Esophagus squamous epithelium (tissue), 5 donors: ENCODE measurements at regions not wholly inside any gene's neighbourhood (a gene's known extent, or its start where the extent isn't known, plus 50 kb on each side); places are given as distances from the start of the nearest gene placed in this dataset.
"Not testable (repeated sequence)": the region's sequence is repeated elsewhere in the genome, so short reads cannot be mapped to it uniquely, and the experiment has no call there.

ENCODE experiments used
- DNase-seq: peaks from one replicate; lab custom pipeline; 2025; lab: John Stamatoyannopoulos, UW
- H3K27ac ChIP-seq, 4 donors: fragments of 200-600 bp; sonication (generic); one replicate each; pipeline ENCODE4 v1.5.1; 2016 to 2019; ENCODE audit warnings: mild to moderate bottlenecking in 1 of 4
- H3K27me3 ChIP-seq, 4 donors: fragments of 200-600 bp; sonication (generic); 1 replicate in 3 of 4; 2 replicates in 1 of 4; pipeline versions ENCODE4 v1.5.1 to v1.6.0; 2017 to 2021; ENCODE audit warnings: antibody characterized with exemption in 1 of 4
- H3K36me3 ChIP-seq, 3 donors: fragments of 200-600 bp; sonication (generic); one replicate each; pipeline ENCODE4 v1.5.1; 2016 to 2019
- H3K4me1 ChIP-seq, 3 donors: fragments of 200-600 bp; sonication (generic); one replicate each; pipeline ENCODE4 v1.5.1; 2017 to 2019
- H3K4me3 ChIP-seq, 4 donors: fragments of 200-600 bp; sonication (generic); 1 replicate in 3 of 4; 2 replicates in 1 of 4; pipeline ENCODE4 v1.5.1; 2016 to 2019; ENCODE audit warnings: mild to moderate bottlenecking in 2 of 4, moderate library complexity in 1 of 4
- H3K9me3 ChIP-seq, 3 donors: fragments of 200-600 bp; sonication (generic); one replicate each; pipeline ENCODE4 v1.5.1; 2016 to 2019
- CTCF ChIP-seq, 6 experiments: fragments of 450-650 bp in 4 of 6; fragments of 200-600 bp in 2 of 6; sonication (generic) in 2 of 6; IDR thresholded peaks; one replicate each; pipeline ENCODE4 v1.5.1; 2016 to 2019; ENCODE audit warnings: antibody characterized with exemption in 6 of 6, mild to moderate bottlenecking in 4 of 6, moderate library complexity in 4 of 6
- POLR2A ChIP-seq, 4 donors: fragments of 450-650 bp; IDR thresholded peaks; one replicate each; pipeline ENCODE4 v1.6.1; 2017; ENCODE audit warnings: antibody characterized with exemption in 4 of 4, mild to moderate bottlenecking in 4 of 4, moderate library complexity in 3 of 4
- WGBS, 2 donors: methylation state at CpG; one replicate each; pipeline ENCODE4 v1.1.5; 2018; 5-methylcytosine and 5-hydroxymethylcytosine counted together
- intact Hi-C: fragments of 100-400 bp; cut with DNase I; formaldehyde crosslinking; loops from one replicate; pipeline ENCODE4 v1.15.0; 2022
- donor health status: DM: yes; HTN: yes; CAD: no.

- Histone ChIP-seq H3K27me3 (no peaks in the 10 kb centered on the region), H3K36me3 (no peaks in the 10 kb centered on the region), H3K4me1 (no peaks in the 10 kb centered on the region), H3K4me3 (no peak overlapping the region), H3K9me3 (no peaks in the 10 kb centered on the region), H3K27ac (no peak overlapping the region)
- intact Hi-C loops = no loop called here
- WGBS, 2 donors = 43 to 51% methylated on average over 4 of the region's 4 CpGs
- DNase-seq = no peak
- TF ChIP-seq CTCF (IDR thresholded peaks at IDR 0.05) = no peak
- no peak for TF ChIP-seq POLR2A (IDR thresholded peaks at IDR 0.05)
Measured at GRCh38 chr5:9761706-9762105, 131.6 kb upstream of the TAS2R1 start.

GRCh38 chr5:9752670-9753069 lies 122.5 kb upstream of the TAS2R1 start:
- WGBS, 2 donors = 82% methylated on average over 3 of the region's 5 CpGs; no CpG with 5 or more reads in 1 of the 2 donors
- H3K27me3 ChIP-seq, intact Hi-C loops, H3K27ac ChIP-seq, H3K9me3 ChIP-seq, DNase-seq, H3K36me3 ChIP-seq, H3K4me3 ChIP-seq, H3K4me1 ChIP-seq: not testable (repeated sequence)

DNA sequence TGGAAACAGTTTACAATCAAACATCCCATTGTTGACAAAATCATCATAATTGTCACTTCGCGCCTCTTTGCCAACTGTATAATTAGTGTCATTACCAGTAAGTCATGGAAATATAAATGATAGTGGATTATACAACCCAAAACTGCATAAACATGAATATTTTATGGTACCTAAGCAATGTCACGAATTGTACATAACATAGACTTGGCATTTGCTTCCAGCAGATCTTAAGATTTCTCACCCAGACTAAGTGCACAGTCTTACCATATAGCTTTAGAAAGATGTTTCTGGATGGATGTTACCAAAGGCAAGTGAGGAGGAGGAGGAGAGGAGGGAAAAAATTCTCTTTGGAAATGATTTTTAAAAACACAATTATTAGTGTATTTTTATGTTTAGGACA lies 113.4 kb upstream of the TAS2R1 start:
- Histone ChIP-seq H3K4me1 (no peaks in the 10 kb centered on the region), H3K27me3 (no peaks in the 10 kb centered on the region), H3K4me3 (no peak overlapping the region), H3K27ac (no peak overlapping the region), H3K36me3 (no peaks in the 10 kb centered on the region), H3K9me3 (no peaks in the 10 kb centered on the region)
- intact Hi-C loops = no loop called here
- WGBS, 2 donors = 71 to 79% methylated on average over 3 of the region's 3 CpGs
- no peak for TF ChIP-seq CTCF (IDR thresholded peaks at IDR 0.05)
- no peak for TF ChIP-seq POLR2A (IDR thresholded peaks at IDR 0.05)
- no peak for DNase-seq

DNA sequence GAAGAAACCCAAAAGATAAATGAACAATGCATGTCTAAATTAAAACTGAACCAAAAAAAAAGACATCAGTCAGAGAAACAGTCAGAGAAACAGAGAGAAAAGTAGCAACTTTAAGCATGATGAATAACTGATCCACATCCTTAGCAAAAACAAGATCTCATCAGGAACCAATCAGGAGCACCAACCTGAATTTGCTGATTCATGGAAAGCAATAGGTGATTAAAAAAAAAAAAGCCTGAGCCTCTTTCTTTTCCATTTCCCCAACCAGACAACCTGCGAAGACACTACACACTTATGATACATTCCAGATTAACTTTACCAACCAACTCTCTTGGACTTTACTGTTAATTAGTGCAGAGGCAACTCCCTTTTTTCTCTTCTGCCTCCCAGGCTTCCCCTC lies 112.7 kb upstream of the TAS2R1 start:
- Histone ChIP-seq H3K4me1 (no peaks in the 10 kb centered on the region), H3K9me3 (no peaks in the 10 kb centered on the region), H3K27me3 (no peaks in the 10 kb centered on the region), H3K36me3 (no peaks in the 10 kb centered on the region), H3K27ac (no peak overlapping the region), H3K4me3 (no peak overlapping the region)
- intact Hi-C loops = no loop called here
- TF ChIP-seq POLR2A (IDR thresholded peaks at IDR 0.05) (no peak), CTCF (IDR thresholded peaks at IDR 0.05) (no peak)
- DNase-seq = no peak
- 71 to 76% methylated on average over 1 of the region's 1 CpG for WGBS, 2 donors

DNA sequence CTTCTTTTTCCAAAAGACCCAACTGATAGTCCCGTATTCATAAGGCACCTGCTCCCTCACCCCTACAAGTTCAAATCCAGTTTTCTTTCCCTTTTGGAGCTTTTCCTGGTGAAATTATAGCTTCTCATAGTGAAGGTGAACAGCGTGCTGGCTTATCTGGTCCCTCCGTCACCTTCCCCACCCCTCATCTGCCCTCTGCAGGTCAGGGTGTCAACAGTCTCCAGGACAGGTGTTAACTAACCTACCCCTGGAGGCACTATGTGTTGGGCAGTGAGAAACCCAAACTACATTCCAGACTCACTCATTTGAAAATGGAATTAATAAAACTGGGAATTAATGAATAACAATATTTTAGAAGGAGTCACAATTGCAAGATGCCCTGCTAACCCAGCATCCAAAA lies 109.0 kb upstream of the TAS2R1 start:
- H3K9me3 ChIP-seq = no peaks in the 10 kb centered on the region
- H3K4me1 ChIP-seq = no peaks in the 10 kb centered on the region
- H3K4me3 ChIP-seq = no peak overlapping the region
- H3K36me3 ChIP-seq = no peaks in the 10 kb centered on the region
- no peak for DNase-seq
- intact Hi-C loops = no loop called here
- WGBS, 2 donors = 61 to 73% methylated on average over 3 of the region's 3 CpGs
- no peak overlapping the region for H3K27ac ChIP-seq
- no peaks in the 10 kb centered on the region for H3K27me3 ChIP-seq
- TF ChIP-seq POLR2A (IDR thresholded peaks at IDR 0.05) (no peak), CTCF (IDR thresholded peaks at IDR 0.05) (no peak)

DNA sequence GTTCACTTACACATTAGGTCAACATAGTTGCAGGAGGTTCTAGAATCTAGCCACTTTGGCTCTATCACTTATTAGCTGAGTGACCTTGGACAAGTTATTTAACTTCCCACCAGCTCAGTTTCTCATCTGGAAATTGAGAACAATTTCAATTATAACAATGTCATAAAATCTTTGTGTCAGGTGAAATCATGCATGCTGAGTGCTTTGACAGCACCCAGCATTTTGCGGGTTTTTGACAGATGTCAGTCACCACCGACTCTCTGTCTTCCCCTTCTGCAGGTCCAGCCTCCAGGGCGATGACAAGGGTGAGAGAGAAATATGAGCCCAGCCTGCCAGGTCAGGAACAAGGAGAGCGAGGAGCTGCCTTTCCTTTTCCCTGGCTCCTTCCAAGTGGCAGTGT lies 107.1 kb upstream of the TAS2R1 start:
- no peaks in the 10 kb centered on the region for H3K27me3 ChIP-seq
- WGBS, 2 donors = 62 to 63% methylated on average over 4 of the region's 4 CpGs
- no peak for DNase-seq
- no peak for TF ChIP-seq POLR2A (IDR thresholded peaks at IDR 0.05)
- intact Hi-C loops = no loop called here
- H3K9me3 ChIP-seq = no peaks in the 10 kb centered on the region
- H3K27ac ChIP-seq = no peak overlapping the region
- H3K36me3 ChIP-seq = no peaks in the 10 kb centered on the region
- no peak overlapping the region for H3K4me3 ChIP-seq
- no peaks in the 10 kb centered on the region for H3K4me1 ChIP-seq
